ENCODE measurements at regions not wholly inside any gene's neighbourhood (a gene's known extent, or its start where the extent isn't known, plus 50 kb on each side); places are given as distances from the start of the nearest gene placed in this dataset.

DNA sequence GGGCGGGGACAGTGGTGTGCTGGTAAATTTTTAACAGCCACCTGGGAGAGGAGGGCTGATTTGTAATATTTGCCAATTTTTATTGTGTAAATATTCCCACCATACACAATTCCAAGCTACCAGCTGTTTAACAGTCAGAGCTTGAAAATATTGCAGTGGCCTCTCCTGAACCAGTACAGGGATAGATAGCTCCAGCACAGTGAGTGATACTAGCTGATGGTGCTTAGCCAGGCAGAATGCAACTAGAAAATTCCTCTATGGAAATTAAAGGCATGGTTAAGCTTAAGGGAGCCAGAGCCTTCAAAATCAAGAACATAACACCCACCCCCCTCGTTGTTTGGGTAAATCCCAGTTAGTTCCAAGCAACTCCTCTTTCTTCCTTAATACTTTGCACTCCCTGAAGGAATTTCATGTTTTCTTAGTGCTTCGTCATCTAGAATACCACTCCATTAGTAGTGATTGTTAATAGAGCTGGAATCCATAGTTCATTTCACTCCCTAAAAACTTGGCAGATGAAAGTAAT is 96.6 kb downstream of the CYB561 start:
- no peak for DNase-seq

DNA sequence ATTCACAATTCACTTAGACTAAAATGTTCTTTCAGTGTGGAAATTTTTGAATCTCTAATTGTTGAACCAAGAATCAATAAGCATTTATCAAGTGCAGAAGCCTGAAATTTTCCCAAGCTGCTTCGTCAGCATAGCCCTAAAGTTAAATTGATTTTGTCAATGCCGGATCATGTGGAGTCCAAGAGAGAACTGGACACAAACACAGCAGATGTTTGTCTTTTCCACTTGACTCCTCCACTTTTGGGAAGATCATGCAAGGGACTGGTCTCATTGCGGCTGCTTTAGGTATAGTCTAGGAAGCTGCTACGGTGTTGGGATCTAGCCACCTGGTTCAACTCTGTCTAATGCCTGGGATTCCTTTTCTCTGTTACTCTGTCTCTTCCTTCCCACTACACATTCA is 95.7 kb downstream of the CYB561 start:
- DNase-seq = no peak

DNA sequence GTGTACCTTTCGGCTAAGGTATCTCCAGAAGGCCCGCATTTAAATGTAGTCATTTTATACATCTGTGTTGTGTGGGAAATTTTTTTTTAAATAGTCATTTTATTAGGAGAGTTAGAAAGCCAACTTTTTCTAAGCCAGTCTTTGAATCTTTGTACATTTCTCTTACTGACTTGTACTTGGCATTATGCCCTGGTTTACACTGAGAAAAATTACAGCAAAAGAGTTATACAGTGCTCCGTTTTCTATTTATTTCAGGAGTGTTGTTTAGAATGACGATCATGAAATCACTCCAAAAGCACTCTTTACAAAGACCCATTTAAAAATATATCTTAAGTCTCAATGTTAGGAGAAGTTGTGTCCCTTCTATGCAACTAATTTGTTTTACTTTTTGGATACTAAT is 91.8 kb downstream of the CYB561 start:
- DNase-seq = no peak

DNA sequence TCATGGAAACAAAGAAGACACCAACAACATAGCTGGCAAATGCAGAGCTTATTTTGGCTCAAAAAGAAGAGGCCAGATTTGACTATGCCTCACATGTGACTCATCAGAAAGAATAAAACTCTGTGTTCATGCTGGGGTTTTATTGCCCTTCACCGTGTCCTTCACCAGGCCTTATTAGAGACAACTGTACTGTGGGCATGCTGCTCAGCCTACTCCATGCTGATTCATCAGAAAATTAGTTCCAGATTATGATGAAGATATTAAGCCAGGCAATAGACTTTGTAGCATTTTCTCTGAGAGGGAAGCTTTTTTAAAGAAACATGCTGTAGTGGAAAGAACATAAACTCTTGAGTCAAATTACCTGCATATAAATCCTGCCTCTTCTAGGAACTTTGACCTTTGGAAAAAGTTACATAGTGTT is 89.8 kb downstream of the CYB561 start:
- no peak for DNase-seq

DNA sequence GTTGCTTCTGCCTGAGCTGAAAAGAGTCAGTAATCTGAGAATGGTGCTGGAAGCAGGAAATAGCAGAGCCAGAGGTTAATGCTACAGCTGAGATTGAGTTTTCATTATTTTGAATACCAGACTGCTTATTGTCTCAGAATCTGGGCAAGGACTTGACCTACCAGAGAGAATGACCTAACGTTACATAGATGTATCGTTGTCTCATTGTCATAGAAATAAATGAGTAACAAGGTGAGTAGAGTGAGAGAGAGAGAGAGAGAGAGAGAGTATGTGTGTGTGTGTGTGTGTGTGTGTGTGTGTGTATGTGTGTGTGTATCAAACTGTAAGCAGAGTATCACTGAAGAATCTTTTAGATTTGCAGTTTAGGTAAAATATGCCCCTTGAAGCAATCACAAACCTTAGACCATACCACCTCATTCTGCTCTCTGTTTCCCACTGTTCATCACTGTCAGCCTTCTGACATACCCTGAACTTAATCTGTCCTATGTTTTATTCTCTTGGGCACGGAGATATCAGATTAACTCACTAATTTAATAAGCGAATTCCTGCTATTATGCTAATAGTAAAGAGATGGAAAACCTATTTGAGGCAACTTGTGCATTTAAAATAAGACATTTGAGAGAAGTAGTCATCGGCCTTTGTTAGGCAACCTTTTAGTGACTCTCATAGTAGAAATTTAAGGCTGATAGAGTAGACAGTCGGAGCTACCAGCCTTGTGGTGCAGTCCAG is 87.8 kb downstream of the CYB561 start:
- no peak for DNase-seq

DNA sequence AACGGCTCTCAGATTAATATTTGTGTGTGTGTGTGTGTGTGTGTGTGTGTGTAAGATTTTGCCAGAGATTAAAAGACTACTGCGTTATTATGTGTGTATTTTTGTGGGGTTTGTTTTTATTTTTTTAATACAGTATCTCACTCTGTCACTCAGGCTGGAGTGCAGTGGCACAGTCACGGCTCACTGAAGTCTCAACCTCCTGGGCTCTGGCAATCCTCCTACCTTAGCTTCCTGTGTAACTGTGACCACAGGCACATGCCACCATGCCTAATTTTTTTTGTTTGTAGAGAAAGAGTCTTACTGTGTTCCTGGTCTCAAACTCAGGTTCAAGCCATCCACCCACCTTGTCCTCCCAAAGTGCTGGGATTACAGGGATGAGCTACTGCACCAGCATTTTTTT is 87.2 kb downstream of the CYB561 start:
- no peak for DNase-seq

DNA sequence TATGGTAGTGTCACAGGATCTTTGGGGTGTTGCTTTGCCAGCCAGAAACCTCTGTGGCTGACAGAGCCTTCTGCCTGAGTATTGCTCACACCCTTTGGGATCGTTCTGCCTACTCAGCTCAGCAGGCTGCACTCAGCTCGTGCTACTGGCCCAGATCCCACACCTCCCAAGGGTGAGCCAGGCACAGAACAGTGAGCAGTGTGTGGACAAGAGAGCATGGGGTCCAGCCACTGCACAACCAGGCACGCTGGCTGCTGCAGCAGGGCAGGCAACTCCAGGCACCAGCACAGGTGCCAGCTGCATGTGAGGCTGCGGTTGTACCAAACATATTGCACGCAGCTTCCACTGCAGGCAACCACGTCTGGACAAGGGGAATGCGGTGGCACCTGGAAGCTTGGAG is 84.9 kb downstream of the CYB561 start:
- no peak for DNase-seq

DNA sequence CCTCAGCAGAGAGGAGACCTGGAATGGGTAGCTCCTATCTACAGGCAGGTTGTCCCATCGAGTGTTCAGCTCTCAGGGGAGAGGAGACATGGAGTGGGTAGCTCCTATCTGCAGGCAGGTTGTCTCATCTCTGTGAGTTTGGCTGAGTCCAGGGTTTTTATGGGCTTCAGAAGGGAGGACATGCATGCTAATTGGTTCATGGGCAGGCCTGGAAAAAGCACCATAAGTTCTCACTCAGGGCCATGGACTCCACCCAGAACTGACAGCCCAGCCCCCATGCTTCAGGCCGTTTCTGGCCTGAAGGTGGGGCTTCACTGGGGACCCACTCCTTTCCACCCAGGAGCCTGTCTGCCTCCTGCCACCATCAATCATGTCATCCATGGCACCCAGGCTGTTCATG is 84.0 kb downstream of the CYB561 start:
- DNase-seq = no peak

DNA sequence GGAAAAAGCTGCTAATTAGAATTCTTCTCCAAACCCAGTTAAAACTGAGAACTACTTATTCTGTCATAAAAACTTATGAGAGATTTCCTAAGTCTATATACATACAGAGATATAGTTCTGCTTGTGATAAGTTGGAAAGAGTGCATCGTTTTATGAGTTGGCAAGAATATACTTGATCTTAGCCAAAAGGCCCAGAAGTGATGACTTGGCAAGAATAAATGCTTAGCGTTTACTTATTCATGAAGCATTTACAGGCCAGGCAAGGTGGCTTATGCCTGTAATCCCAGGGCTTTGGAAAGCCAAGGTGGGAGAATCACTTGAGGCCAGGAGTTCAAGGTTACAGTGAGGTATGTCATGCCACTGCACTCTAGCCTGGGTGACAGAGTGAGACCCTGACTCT is 81.7 kb downstream of the CYB561 start:
- DNase-seq = no peak

DNA sequence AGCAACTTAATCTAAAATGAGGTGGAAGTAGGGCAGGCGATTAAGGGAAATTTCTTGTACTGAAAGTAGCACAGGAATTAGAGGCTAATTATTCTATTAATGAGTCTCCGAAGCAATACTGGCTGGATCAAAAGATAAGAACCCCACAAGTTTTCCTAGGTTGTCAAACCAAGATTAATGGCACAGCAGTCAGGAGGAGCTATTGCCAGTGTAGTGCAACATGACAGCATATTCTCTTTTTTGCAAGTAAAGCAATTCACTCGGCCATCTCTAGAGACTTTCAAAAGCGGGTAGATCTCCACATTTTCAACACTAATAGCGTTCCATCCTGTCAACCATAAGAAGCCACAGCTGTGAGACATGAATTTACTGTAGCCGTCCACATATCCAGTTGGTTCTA is 81.2 kb downstream of the CYB561 start:
- no peak for DNase-seq

DNA sequence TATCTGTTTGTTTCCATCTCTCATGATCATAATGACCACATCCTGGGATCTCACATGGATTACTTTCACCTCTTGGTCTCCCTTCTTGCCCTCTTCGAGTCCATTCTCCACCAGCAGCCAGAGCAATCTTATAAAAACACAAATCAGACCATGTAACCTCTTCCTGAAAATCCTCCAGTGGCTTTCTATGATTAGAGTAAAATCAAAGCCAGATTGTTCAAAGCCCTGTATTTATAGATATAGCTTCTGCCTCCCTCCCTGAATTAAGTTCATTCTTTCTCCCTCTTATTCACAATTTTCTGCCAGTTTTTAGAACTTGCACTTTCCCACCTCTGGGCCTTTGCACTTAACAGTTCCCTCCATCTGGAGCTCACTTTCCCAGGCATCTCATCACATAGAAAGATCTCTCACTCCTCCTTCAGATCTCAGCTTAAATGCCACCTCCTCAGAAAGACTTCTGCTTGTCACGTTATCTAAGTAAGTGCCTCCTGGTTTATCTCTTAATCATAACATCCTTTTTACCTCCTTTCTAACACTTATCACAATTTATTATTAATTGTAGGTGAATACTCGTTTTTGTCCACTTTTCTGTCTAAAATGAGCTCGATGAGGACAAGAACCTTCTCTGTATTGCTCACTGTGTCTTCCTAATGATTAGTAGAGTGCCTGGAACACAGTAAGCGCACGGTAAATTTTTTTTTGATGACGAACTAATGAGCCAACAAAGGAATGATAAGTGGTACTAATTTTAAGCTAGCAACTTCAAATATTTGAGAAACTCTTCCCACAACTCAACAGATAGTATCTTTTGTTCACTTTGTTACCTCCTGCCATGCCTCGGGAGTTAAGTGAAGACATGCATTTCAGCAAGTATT is 80.5 kb downstream of the CYB561 start:
- DNase-seq = no peak

DNA sequence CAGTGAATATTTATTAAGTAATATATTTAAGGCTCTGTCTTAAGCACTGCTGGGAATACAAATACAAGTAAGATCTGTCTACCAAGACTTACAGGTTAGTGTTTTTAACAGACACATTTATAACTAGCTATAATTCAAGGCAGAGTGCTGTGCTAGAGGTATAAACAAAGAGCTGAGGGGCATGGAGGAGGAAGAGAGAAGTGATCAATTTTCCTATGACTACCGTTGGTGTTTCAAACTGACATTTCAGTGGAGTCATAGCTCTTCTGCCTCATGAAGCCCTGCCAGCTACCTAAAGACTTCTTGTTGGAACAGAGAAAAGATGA is 79.9 kb downstream of the CYB561 start:
- no peak for DNase-seq

DNA sequence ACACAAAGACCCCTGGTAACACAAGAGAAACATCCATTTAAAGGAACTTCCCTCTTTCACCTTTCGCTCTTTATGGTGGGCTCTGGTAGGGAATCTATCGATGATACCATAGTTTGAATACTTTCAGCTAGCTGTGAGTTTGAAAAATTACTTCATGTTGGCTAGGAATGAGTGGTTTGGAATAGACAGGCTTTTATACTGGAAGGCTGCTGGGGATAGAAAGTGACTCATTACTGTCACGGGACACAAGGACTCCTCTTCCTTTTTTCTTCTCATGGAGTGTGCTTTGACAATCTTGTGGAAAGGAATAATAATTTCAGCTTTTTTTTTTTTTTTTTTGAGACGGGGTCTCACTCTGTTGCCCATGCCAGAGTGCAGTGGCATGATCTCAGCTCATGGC is 76.9 kb downstream of the CYB561 start:
- no peak for DNase-seq

DNA sequence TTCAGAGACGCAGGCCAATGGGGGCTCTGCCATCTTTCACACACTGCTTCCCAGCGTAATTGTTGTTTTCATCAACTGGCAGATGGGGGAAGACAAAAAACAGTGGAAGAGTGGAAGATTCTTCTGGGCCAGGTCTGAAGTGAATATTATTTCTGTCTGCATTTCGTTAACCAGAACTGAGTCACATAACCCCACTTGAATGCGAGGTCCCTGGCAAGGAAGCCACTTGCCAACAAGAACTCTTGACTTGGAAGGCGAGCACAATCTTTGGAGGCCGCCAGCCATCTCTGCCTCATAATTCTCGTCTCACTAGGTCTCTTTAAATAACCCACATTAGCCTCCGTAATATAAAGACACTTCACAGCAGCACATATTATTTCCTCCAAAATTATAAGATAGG is 75.4 kb downstream of the CYB561 start:
- DNase-seq = no peak

DNA sequence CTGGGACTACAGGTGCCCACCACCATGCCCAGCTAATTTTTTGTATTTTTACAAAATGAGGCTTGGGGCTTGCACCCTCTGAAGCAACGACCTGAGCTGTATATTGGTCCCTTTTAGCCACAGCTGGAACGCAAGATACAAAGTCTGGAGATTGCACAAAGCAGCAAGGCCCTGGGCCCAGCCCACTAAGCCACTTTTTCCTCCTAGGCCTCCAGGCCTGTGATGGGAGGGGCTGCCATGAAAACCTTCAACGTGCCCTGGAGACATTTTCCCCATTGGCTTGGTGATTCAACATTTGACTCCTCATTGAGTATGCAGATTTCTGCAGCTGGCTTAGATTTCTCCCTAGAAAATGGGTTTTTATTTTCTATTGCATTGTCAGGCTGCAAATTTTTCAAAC is 69.2 kb downstream of the CYB561 start:
- DNase-seq = no peak

DNA sequence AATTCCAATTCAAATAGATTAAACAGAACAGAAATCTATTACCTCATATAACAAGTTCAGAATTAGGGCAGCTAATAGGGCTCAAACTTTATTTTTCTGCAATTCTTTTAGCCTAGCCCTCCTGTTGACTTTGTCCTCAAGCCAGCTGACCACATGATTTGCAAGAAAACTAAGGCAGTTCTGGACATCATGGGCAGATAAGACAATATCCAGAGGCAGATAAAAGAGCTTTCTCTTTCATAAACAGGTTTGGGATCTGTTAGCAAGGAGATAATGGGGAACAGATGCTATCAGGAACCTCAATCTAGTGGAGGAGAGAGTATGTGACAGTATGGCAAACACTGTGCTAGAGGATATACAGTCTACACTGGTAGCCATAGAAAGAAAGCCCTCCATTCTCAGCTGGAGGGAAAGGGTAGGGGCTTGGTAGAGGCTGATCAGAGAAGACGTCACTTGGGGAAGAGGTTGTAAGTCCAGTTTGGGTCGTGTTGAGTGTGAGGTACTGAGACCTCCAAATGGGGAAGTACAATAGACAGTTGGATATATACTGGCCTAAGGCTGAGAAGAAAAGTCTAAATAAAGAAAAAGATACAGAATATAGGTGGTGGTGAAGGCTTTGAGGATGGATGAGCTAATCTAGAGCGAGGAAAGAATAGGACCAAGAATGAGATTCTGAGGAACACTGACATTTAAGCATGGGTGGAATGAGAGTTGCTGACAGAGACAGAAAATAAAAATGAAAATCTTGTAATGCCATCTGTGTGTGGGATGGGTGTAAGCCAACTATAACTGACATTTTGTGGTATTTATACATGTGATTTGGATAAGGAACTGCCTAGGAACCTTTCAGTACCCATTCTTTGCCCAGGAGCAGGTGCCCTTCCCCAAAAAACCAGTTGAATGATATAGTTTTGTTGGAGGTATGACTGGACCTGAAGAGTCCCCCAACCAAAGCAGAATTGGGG is 67.4 kb downstream of the CYB561 start:
- DNase-seq = no peak

DNA sequence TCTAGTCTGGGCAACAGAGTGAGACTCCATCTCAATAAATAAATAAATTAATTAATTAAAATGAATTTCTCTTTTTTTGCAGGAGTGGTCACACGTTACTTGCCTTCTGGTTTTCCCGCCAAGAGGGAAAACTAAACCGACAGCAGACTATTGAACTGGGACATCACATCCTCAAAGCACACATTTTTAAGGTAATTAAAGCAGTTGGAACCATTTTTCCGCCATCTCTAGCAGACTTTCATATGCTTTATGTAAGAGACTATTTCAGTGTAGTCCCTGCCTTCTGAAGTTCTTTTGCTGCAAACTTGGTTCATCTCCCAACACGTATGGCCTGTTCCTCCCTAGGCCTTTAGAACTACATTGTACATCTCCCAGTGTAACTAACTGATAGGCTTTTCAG is 66.5 kb downstream of the CYB561 start:
- DNase-seq = no peak

DNA sequence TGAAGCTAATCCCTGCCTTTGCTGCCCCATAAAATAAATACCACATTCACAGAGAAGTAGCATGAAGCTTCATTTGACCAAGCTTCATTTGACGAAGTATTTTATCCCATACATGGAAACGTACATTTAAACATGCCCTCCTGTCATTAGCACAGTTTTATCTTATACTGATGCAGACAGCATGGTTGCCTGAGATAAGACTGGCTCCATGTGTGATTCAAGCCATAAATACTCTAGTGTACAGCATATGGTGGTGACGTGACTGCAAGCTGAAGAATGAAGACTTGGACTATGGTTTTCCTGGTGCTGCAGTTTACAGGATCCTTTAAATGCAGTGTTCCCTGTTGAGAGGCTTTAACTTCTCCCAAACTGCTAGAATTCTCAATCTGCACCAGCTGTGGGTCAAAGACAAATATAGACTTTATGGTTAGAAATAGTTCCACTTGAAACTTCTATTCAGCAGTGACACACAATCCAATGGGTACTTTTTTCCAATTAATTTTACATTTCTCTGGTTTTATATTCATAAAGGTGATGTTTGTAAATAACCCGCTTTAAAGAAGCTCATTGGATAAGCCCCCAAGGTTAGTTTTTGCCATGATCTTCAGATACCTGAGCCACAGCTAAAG is 64.9 kb downstream of the CYB561 start:
- DNase-seq = no peak

DNA sequence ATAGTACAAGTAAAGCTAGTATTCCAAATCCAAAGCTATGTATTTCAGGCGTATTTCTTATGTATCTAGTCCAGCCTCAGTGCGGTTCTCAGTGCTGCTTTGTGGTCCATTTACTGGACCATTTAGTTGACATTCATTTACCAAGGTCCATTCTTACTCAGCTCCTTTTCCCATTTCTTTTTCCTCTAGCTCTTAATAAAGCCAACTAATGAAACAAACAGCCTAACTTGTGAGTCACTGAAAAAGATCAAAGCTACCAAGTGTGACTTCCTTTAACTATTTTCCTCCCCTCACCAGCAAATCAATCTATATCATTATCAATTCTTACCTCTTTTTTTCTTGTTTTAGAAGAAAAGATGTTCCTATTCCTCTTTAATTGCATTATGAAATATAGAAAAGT is 64.0 kb downstream of the CYB561 start:
- no peak for DNase-seq

All from NCI-H510A (cell line).